ENCODE measurements at regions not wholly inside any gene's neighbourhood (a gene's known extent, or its start where the extent isn't known, plus 50 kb on each side); places are given as distances from the start of the nearest gene placed in this dataset.

GRCh38 chr9:38478211-38478610, 54.0 kb upstream of the IGFBPL1 start:
- TF ChIP-seq YY1 (IDR thresholded peaks at IDR 0.05; ENCODE audit: insufficient read depth, insufficient read length) (no peak), ZNF274 (IDR thresholded peaks at IDR 0.05; ENCODE audit: low read depth, low read length) (no peak), SUZ12 (IDR thresholded peaks at IDR 0.05; ENCODE audit: extremely low read depth, insufficient read depth, insufficient read length) (no peak)
